Head of caudate nucleus (tissue), 42 donors: ENCODE measurements at regions not wholly inside any gene's neighbourhood (a gene's known extent, or its start where the extent isn't known, plus 50 kb on each side); places are given as distances from the start of the nearest gene placed in this dataset.

Experiments
- DNase-seq, 42 donors: peaks; one replicate each; pipeline versions ENCODE4 v3.0.0 to v3.0.0-alpha.2; 2020 to 2021; ENCODE audit warnings: mixed read lengths in 7 of 42
- intact Hi-C: fragments of 100-400 bp; cut with DNase I; formaldehyde crosslinking; loops from one replicate; pipeline ENCODE4 v1.15.0; 2022

DNA sequence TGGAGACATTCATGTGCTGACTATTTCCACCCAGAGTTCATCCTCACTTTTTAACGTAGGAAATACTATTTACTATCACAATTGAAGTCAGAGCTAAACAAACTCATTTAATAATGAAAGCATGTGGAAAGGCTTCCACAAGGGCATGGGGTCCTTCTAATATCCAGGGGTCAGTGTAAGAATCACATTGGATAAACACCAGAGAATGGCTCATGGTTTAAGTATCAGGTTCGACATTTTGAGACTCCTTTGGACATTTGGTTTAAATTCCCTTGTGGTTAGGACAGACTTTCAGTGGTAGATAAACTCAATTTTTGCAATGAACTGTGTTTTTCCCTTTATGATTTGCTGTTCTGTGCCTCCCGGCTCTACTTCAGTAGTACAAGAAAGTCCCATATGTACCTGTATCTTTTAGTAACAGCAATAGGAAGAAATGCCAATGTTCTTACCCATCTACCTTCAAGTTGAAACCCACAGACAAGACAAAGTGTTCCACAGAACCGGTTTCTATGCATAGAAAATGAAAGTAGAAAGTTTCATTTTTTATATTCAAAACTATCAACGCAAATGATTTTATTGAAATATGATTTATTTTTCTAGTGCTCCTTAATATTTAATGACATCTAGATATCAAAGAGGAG, 589.0 kb upstream of the FAM241A start:
- DNase-seq = no peak
- intact Hi-C loops = no loop called here

DNA sequence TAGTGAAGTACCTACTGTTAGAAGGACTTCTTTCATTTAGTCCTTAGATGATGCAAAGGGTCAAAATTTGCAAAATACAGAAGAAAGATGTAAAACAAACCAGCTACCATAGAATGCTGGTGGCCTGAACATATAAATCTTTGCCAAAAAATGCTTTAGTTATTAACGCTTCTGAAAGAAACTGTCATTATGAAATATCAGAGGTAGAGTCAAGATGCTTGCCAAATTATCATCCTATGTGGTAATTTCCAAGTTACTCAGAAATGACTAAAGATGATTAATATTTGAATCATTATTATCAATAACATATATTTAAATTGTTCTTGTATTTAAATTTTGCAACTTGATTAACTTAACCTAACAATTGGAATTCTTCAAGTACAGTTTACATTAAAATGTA, 588.4 kb upstream of the FAM241A start:
- intact Hi-C loops = no loop called here
- DNase-seq = no peak

DNA sequence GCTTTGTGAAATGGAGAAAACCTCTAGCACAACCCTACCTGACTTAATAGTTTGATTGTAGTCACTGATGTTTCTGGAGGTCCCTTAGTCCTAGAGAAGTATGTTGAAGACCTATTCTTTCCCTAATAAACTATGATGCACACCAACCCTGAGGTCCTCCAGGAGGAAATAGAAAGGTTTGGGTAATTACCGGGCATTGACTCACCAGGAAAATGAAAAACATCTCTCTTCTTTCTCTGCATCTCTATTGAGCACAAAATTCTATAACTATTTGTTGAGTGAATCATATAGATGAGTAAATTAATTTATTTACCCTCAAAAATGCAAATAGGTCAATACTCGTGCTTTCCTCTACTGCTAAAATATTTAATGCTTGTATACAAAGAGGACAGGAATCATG, 582.4 kb upstream of the FAM241A start:
- intact Hi-C loops = no loop called here
- no peak for DNase-seq

DNA sequence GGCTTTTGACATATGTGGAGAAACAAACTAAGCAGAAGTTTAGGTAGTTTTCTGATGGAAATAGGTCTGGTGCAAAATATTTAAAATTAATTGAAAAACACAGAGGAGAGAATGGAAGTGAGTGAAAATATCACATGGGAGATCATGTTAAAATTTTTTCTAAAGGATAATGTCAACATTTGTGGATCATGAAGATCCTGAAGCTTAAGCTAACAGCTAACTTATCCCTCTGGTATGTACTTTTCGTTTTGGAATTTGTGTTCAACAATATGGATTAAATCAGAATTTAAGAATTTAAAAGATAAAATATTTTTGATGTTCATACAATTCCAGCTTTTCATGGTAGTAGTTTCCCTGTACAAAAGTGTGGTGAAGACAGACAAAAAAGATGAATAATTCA, 572.8 kb upstream of the FAM241A start:
- intact Hi-C loops = no loop called here
- DNase-seq = no peak

DNA sequence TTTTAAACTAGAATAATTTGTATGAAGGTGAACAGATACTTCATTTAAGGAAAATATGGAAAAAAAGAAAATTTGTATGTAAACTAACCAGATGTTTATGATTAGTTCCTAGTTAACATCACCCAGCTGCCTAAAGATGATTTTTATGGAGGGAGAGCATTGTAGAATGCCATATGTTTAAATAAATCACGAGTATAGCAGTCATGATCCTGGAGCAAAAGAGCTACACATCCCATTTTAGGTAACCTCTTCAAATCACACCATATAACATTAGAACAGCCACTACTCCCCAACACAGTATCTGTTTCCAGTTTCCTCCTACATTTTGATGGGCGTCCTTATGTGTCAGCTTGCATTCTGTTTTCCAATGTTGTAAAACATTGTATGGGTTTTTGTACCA, 571.9 kb upstream of the FAM241A start:
- no peak for DNase-seq
- intact Hi-C loops = no loop called here

DNA sequence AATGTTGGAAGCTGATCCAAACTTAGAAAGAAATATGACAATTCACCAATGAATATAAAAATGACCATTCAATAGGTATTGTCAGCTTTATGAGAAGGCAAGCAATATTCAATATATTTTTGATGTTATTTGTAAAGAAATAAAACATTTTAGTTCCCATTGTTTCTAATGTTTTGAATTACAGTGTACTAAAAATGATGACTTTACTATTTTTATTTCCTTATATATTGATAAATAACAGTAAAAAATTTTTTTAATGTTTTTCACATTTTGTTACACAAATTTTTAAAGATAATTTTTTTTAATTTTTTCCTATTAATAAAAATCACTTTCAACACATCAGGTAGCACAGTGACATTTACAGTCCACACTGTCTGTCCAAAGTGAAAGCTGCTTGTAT, 565.5 kb upstream of the FAM241A start:
- intact Hi-C loops = no loop called here
- DNase-seq = no peak

DNA sequence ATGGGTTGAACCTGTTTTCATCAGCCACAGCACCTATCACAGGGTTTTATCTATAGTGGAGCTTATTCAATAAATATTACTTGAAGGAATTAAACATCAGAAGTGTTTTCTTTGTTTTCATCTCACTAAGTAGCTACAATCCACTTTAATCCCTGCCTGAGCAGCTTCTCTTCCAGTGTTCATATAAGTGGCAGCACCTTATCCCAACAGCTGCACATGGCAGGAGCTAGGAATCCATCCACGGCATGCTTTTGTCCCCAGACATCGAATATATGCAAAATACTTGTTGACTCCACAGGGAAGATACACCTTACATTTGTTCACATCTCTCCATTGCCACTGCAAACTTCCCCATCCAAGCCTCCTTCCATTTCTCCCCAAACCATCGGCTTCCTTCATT, 549.8 kb upstream of the FAM241A start:
- DNase-seq = no peak
- intact Hi-C loops = no loop called here

DNA sequence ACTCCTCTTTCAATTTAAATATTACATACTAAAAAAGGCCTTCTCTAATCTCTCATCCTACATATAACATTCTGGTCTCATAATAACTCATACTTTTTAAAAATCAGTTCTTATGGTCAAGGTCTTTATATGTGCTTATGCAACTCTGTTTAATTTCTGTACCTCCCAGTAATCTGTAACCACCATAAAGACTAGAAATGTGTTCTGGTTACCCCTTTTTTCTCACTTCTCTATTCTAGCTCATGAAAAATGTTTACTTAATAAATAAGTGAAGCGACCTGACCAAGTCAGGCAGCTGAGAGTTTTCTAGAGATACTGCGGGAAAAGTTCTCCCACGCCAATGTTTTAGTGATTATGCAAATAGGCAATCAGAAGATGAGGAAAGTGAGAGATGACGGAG, 548.8 kb upstream of the FAM241A start:
- intact Hi-C loops = no loop called here
- no peak for DNase-seq

DNA sequence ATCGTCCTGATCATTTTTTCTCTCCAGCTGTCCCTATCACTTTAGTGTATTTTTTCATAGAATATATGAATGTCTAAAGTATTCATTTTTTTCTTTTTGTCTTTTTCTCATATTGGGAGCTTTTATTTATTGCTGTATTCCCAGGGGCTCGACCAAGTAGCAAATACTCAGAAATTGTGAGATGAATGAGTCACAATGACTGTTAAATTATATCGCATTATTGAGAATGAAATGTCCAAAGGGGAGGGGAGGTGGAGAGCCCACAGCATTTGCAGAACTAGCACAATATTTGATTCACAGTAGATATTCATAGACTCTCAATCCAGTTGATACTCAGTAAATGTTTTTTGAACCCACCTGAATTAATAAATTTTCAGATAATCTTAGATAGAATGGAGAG, 543.6 kb upstream of the FAM241A start:
- no peak for DNase-seq
- intact Hi-C loops = no loop called here

DNA sequence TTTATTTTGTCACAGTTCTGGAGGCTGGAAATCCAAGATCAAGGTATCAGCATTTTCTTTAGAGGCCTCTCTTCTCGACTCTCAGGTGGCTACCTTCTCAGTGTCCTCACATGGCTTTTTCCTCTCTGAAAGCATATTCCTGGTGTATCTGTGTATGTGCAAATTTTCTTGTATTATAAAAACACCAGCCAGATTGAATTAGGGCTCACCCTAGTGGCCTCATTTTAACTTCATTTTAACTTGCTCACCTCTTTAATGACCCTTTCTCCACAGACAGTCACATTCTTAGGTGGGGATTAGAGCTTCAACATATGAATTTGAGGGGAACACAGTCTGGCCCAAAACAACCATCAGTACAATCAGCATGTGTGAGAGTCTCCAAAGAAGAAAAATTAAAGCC, 542.4 kb upstream of the FAM241A start:
- DNase-seq = no peak
- intact Hi-C loops = no loop called here

DNA sequence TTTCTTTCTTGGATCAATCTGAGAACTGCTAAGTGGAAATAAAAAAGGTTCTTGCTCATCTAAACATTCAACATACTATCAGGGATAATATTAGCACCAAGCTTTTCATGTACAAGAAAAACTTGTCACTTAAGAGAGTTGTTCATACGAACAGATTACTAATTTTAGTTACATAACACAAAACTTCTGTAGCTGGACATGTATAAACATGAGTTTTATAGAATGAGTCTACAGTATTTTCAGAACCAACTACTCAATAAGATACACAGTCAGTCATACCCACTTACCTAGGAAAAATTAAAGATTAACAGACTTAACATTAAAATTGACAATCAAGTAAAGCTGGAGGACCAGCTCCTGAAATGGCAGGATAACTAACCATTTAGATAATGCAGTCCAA, 540.1 kb upstream of the FAM241A start:
- DNase-seq = no peak
- intact Hi-C loops = no loop called here

DNA sequence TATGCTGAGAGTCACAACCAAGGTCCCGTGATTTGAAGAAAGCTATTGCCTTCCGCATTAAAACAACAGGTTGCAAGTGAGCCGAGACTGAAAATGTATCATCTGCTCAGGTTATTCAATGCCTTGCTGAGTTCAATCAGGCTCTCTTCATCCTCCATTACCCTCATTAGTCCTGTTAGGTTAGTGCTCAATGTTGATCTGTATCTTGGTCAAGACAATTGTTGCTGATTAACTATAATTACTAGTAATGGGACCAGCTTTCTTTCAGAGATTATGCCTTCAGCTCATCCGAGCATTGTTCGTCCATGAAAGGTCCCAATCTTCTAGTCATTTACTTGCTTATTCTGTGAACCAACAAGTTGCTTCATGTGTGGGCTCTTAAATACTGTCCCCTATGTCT, 534.6 kb upstream of the FAM241A start:
- intact Hi-C loops = no loop called here
- no peak for DNase-seq

DNA sequence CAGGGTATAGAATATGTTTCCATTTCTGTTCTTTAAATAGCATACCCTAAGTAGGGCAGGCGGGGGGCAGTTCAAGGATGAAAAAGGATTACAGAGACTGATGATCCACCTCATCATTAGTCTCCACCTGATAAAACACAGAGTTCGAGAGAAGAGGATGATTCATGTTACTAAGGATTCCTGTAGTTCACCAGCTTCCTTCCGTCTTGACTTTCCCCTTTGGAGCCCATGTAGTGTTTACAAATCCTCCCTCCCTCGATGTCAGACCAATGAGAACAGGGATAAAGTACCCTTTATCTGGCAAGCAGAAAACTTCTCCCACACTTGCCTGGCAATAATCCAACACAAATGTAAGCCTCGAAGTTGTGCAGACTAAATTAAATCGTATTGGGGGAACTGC, 526.3 kb upstream of the FAM241A start:
- intact Hi-C loops = no loop called here
- DNase-seq = no peak

DNA sequence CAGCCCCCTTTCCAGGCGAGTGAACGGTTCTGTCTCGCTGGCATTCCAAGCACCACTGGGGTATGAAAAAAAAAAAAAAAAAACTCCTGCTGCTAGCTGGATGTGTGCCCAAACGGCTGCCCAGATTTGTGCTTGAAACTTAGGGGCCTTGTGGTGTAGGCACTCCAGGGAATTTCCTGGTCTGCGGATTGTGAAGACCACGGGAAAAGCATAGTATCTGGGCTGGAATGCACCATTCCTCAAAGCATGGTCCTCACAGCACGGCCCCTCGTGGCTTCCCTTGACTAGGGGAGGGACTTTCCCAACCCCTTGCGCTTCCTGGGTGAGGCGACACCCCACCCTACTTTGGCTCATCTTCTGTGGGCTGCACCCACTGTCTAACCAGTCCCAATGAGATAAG, 516.8 kb upstream of the FAM241A start:
- intact Hi-C loops = no loop called here
- DNase-seq = no peak

DNA sequence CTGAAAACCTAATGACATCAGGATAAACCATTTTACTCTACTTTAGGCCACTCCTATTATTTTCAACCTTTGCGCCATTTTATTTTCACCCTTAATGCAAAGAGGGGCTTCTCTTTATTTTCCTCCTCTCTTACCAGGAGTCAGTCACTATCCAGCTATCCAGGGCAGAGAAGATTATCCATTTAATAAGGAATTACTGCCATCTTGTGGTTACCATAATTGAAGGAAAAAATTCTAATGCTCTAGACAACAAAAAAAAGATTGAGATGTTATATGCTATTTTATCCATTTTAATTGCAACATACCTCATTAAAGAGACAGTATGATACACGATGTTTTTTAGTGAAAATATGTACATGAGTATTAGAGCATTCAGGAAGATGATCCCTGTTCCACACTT, 514.5 kb upstream of the FAM241A start:
- intact Hi-C loops = loop anchor here (10.0 kb wide), 1 partner anchor 404 kb away; no protein-coding TSS in a partner anchor
- no peak for DNase-seq

DNA sequence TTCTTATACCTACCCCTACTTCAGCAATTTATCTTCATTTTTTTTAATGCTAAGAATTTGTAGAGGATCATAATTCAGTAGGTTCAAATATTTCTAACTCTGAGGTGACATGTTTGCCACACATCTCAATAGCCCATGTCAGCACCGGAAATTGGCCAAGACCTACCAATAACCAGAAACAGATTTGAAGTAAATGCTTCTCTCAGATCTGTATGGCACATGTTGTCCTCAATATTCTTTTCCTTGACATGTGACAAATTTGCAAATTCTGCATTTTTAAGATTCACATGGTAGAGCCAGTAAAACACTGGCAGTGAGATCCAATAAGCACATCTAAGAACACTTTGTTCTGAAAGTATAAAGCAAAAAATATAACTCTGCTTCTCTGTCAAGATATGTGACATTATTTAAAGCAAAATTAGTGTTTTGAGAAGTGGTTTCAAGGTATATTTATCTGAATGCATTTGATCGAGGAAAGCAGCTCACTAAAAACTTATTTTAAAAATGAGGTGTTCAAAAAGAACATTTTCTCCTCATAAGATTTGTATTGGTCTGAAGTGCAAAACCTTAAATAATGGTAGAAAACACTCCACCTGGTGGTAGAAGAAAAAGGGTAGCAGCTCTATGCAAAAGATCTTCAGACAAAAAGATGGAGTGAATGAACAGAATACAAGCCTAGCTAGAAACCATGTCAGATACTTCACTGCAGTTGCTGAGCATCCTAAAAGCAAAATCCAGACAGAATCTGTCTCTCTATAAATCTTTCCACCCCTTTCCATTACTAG, 513.8 kb upstream of the FAM241A start:
- intact Hi-C loops = loop anchor here (10.0 kb wide), 1 partner anchor 403 kb away; no protein-coding TSS in a partner anchor
- no peak for DNase-seq

DNA sequence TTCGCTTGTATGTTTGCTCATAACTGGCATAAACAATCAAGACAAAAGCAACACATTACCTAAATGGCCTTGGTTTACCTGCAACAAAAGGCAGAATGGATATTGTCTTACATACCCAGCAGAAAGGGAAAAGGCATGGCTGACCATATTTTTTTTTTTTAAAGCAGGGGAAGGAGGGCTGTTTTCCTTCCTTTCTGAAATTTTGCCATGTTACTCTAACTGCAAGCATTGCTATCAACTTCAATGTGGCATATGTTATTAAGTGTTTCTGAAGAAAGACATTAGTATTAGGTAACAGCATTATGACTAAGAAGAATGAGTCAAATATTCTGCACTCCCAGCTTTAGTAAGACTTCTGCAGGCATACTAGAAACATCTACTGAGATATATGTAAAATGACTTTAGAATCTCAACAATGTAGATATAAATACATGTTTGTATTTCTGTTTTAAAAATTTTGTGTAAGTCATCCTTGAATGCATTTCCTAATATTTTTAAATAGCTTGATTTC, 512.6 kb upstream of the FAM241A start:
- DNase-seq = no peak
- intact Hi-C loops = loop anchor here (10.0 kb wide), 1 partner anchor 402 kb away; no protein-coding TSS in a partner anchor

DNA sequence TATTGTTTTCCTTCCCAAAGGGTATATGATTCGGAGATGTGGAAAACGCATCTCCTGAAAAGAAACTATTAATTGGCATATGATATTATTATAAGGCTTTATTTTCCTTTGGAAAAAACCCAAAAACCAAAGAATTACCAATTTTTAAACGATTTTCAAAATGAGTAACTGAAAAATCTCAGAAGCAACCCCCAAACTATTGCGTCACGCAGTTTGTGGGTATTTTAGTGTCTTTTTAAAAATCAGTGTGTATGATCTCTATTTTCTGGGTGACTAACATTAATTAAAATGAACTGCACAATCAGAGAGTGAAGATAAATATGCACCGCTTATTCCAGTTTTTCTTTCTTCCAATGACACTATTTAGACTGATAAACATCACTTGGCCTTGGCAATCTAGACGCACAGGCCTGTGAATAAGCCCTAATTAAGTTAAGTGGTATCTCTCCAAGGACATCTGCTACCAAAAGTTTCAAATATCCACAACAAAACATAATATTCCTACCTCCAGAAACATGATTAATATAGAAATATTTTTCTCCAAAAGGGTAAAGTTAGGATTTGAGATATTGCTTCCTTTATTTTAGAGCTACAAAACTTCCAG, 511.5 kb upstream of the FAM241A start:
- intact Hi-C loops = loop anchor here (10.0 kb wide), 1 partner anchor 401 kb away; no protein-coding TSS in a partner anchor
- DNase-seq = no peak

DNA sequence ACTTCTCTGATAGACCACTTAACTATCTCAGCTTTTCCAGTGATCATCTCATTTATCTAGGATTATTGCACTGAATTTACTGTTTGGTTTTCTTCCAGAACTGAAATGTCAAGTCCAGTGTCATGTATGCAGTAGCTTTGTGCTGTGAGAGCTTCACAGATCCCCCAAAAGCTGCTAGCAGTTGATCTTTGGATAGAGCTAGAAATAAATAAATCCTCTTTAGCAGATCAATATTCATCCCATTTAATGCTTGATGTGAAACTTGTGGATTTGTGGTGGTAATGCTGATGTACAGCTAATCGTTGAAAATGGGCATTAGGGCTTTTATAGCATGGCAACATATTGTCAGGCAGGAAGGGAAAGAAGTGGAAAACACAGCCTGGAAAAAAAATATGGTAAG, 509.6 kb upstream of the FAM241A start:
- intact Hi-C loops = loop anchor here (5.0 to 10.0 kb wide), 2 partner anchors 399 to 1003 kb away; no protein-coding TSS in a partner anchor
- no peak for DNase-seq

DNA sequence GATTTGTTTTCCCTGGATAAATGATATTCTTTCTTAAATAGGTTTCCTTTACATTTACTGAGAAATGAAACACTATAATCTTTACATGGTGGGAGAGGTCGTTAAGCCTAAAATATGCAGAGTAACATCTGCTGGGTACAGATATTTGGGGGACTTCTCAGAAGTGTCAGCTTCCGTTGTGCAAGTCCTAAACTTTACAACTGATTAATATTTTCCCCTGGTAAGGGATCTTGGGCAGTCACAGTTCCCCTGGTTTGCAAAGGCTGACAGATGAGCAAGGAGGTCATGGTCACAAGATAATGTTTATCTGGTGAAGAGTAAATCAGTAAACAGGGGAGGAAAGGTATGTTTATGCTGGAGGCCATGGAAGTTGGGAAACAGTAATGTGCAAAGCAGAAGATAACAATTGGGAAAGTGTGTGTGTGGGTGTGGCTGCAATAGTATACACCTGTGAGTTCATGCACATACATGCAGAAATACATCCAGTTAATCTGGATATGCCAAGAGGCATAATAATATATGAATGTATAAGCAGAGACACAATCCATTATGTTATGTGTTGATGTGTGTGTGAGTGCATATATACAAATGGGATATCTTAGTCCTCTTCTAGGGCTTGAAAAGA, 508.2 kb upstream of the FAM241A start:
- no peak for DNase-seq
- intact Hi-C loops = loop anchor here (5.0 to 10.0 kb wide), 2 partner anchors 398 to 1005 kb away; no protein-coding TSS in a partner anchor
